Prostate gland (tissue), 2 donors: ENCODE measurements at regions not wholly inside any gene's neighbourhood (a gene's known extent, or its start where the extent isn't known, plus 50 kb on each side); places are given as distances from the start of the nearest gene placed in this dataset.

Source experiments
- POLR2A ChIP-seq: fragments of 450-650 bp; IDR thresholded peaks from one replicate; pipeline ENCODE4 v1.6.1; 2016; ENCODE audit warnings: antibody characterized with exemption, mild to moderate bottlenecking
- POLR2AphosphoS5 ChIP-seq: sonication (generic); formaldehyde crosslinking; IDR thresholded peaks from one replicate; pipeline ENCODE4 v1.6.1; 2017; ENCODE audit warnings: antibody characterized with exemption
- TF ChIP-seq, protein P1 (sequence below), 4 experiments: fragments of 200-600 bp in 2 of 4; fragments of 450-650 bp in 2 of 4; sonication (generic) in 2 of 4; IDR thresholded peaks; 1 replicate in 3 of 4; 2 replicates in 1 of 4; pipeline ENCODE4 v1.5.1; 2016 to 2019; ENCODE audit warnings: antibody characterized with exemption in 4 of 4, mild to moderate bottlenecking in 2 of 4, moderate library complexity in 2 of 4

DNA sequence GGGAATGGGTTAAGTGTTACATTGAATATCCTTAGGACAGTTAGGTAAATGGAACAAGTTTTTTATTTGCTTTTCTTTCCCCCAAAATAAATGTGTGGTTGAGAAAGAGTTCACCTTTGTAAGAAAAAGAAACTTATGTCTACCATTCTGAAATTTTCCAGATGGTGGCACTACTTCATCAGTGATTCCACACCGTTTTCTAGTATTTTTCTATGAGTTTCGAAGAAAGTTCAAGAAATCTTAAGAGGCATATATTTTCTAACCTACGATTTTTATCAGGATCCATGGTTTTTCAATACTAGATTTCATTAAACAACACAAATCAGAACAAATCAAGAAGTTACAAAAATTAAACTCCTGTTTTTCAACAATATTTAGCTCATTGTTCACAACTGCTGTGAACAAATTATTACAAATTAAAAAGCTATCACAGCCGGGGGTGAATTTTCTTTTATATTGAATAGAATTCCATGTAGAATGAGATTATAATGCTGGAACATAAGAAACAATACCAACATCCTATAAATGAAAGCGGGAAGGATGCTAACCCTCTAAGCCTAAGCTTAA, 163.1 kb upstream of the NPVF start:
- TF ChIP-seq, protein P1, sequence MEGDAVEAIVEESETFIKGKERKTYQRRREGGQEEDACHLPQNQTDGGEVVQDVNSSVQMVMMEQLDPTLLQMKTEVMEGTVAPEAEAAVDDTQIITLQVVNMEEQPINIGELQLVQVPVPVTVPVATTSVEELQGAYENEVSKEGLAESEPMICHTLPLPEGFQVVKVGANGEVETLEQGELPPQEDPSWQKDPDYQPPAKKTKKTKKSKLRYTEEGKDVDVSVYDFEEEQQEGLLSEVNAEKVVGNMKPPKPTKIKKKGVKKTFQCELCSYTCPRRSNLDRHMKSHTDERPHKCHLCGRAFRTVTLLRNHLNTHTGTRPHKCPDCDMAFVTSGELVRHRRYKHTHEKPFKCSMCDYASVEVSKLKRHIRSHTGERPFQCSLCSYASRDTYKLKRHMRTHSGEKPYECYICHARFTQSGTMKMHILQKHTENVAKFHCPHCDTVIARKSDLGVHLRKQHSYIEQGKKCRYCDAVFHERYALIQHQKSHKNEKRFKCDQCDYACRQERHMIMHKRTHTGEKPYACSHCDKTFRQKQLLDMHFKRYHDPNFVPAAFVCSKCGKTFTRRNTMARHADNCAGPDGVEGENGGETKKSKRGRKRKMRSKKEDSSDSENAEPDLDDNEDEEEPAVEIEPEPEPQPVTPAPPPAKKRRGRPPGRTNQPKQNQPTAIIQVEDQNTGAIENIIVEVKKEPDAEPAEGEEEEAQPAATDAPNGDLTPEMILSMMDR (IDR thresholded peaks at IDR 0.05), result peak in 3 of 4 experiments; percentile 38 to 88 (median 70)
- TF ChIP-seq POLR2A (no peak), POLR2AphosphoS5 (no peak)
